Endodermal cell (in vitro differentiated cells): ENCODE measurements at regions not wholly inside any gene's neighbourhood (a gene's known extent, or its start where the extent isn't known, plus 50 kb on each side); places are given as distances from the start of the nearest gene placed in this dataset.

Experiments used
- DNase-seq: peaks from one replicate; pipeline ENCODE4 v3.0.0-alpha.2; 2017
- H3K27ac ChIP-seq: 2 replicates; pipeline ENCODE4 v1.5.1; 2013; ENCODE audit warnings: mild to moderate bottlenecking, low read depth, low read length, moderate library complexity
- H3K27me3 ChIP-seq: 2 replicates; pipeline ENCODE4 v1.6.1; 2013; ENCODE audit warnings: mild to moderate bottlenecking, low read length, moderate library complexity; ENCODE audit not compliant: insufficient read depth, control insufficient read depth, poor library complexity, severe bottlenecking
- H3K36me3 ChIP-seq: 2 replicates; pipeline ENCODE4 v1.7.0; 2013; ENCODE audit warnings: mild to moderate bottlenecking, low read length, moderate library complexity; ENCODE audit not compliant: control insufficient read depth, insufficient read depth
- H3K4me1 ChIP-seq: one replicate; pipeline ENCODE4 v1.7.0; 2013; ENCODE audit warnings: low read length; ENCODE audit not compliant: control insufficient read depth, insufficient read depth
- H3K4me3 ChIP-seq: 2 replicates; pipeline ENCODE4 v1.5.1; 2013; ENCODE audit warnings: mild to moderate bottlenecking, low read length, moderate library complexity
- H3K9ac ChIP-seq: 2 replicates; pipeline ENCODE4 v1.6.1; 2013; ENCODE audit warnings: mild to moderate bottlenecking, low read length, moderate library complexity; ENCODE audit not compliant: poor library complexity, severe bottlenecking; ENCODE audit errors: extremely low read depth
- H3K9me3 ChIP-seq: 2 replicates; pipeline ENCODE4 v1.6.1; 2013; ENCODE audit warnings: mild to moderate bottlenecking, low read length, moderate library complexity; ENCODE audit not compliant: control insufficient read depth
- H3K27ac Mint-ChIP-seq: 2 replicates; pipeline ENCODE4 v1.8.0; 2020; ENCODE audit warnings: mixed read lengths
- H3K27me3 Mint-ChIP-seq: 2 replicates; pipeline ENCODE4 v1.8.0; 2021; ENCODE audit warnings: mild to moderate bottlenecking, mixed read lengths; ENCODE audit not compliant: insufficient read depth
- H3K36me3 Mint-ChIP-seq: 2 replicates; pipeline ENCODE4 v1.8.0; 2020; ENCODE audit warnings: low read depth, mixed read lengths
- H3K4me1 Mint-ChIP-seq: 2 replicates; pipeline ENCODE4 v1.8.0; 2020; ENCODE audit warnings: mixed read lengths
- H3K4me3 Mint-ChIP-seq: 2 replicates; pipeline ENCODE4 v1.8.0; 2020; ENCODE audit warnings: mild to moderate bottlenecking, moderate library complexity, mixed read lengths
- H3K9me3 Mint-ChIP-seq: 2 replicates; pipeline ENCODE4 v1.8.0; 2020; ENCODE audit warnings: mild to moderate bottlenecking, mixed read lengths
- WGBS, 2 experiments: methylation state at CpG; one replicate each; pipeline versions ENCODE4 v1.1.5 to v1.1.7; 2013; ENCODE audit warnings: missing lambda C conversion rate in 2 of 2, mixed read lengths in 1 of 2; ENCODE audit not compliant: insufficient coverage in 1 of 2, insufficient read length in 1 of 2; 5-methylcytosine and 5-hydroxymethylcytosine counted together
- TF ChIP-seq, protein P1 (sequence below): fragments of 200-600 bp; sonication (generic); conservative IDR thresholded peaks from 2 replicates; pipeline ENCODE4 v1.5.0; 2021; ENCODE audit warnings: antibody characterized with exemption, mild to moderate bottlenecking

DNA sequence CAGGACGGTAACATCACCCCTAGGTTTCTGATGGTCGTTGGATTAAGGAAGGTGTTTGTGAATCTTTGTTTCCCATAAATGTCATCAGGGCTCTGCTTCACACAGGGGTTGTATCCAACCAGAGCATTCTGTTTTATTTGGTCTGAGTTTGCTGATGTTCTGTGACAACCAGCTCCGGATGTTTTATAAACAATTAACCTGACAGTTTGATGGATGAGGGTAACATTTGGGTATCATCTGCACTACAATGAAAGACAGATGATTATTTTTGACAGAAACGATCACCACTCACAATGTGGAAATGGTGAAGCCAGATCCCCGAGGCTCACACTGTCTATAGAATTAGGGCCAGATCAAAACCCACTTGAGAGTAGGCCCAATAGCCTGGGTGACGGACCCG is 107.1 kb downstream of the CDC42EP3 start:
- H3K27me3 ChIP-seq, result no peaks in the 10 kb centered on the region
- 80 to 91% methylated on average over 7 of the region's 7 CpGs for WGBS, 2 experiments
- H3K9me3 ChIP-seq, result peaks cover 7% of the 10 kb centered on the region
- Mint-ChIP-seq H3K9me3 (peaks cover 12% of the 10 kb centered on the region), H3K4me1 (peaks cover 7% of the 10 kb centered on the region), H3K4me3 (no peak overlapping the region), H3K27me3 (peaks cover 2% of the 10 kb centered on the region), H3K36me3 (peaks cover 4% of the 10 kb centered on the region), H3K27ac (no peak overlapping the region)
- H3K4me1 ChIP-seq, result no peaks in the 10 kb centered on the region
- peak overlapping the region; percentile 10 for H3K27ac ChIP-seq
- no peaks in the 10 kb centered on the region for H3K36me3 ChIP-seq
- H3K4me3 ChIP-seq, result no peak overlapping the region
- DNase-seq, result no peak
- TF ChIP-seq, protein P1, sequence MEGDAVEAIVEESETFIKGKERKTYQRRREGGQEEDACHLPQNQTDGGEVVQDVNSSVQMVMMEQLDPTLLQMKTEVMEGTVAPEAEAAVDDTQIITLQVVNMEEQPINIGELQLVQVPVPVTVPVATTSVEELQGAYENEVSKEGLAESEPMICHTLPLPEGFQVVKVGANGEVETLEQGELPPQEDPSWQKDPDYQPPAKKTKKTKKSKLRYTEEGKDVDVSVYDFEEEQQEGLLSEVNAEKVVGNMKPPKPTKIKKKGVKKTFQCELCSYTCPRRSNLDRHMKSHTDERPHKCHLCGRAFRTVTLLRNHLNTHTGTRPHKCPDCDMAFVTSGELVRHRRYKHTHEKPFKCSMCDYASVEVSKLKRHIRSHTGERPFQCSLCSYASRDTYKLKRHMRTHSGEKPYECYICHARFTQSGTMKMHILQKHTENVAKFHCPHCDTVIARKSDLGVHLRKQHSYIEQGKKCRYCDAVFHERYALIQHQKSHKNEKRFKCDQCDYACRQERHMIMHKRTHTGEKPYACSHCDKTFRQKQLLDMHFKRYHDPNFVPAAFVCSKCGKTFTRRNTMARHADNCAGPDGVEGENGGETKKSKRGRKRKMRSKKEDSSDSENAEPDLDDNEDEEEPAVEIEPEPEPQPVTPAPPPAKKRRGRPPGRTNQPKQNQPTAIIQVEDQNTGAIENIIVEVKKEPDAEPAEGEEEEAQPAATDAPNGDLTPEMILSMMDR, result no peak
- H3K9ac ChIP-seq, result no peak overlapping the region

DNA sequence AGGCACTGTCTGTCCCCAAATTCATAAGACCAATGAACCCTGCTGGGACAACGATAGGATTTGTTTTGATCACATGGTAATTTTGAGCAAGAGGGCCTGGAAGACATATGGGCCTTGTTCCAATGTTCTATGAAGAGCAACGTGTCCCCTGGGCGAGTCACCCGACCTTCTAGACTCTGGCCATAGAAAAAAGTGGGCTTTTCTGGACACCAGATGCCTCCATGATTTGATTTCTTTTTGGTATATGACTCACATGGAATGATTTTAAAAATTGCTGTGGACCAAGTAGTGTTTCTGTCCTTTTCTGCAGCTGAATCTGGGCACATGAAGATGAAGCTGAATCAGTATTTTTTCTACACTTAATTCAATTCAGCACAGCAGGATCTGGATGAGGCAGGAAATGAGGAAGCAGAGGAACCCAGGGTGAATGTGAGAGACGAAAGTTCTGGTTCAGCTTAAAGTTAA is 104.9 kb downstream of the CDC42EP3 start:
- H3K27ac ChIP-seq, result no peak overlapping the region
- TF ChIP-seq, protein P1, result no peak
- 90 to 91% methylated on average over 5 of the region's 5 CpGs for WGBS, 2 experiments

DNA sequence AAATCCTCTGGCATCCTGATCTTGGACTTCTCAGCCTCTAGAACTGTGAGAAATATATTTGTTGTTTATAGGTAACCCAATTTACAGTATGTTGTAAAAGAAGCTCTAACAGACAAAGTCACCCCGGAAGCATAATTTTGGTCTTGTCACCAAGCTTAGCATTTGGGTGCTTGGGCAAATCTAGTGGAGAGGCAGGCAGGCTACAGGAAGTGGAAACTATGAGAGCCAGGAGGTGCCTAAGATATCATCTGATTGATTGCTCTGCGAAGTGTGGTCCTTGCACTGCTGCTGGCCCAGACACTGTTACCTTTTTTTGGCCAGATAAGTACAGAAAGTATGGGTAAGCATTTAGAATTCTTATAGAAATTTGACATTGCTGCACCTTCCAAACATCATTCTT is 102.9 kb downstream of the CDC42EP3 start:
- Mint-ChIP-seq H3K27ac (no peak overlapping the region), H3K9me3 (peaks cover 12% of the 10 kb centered on the region), H3K4me1 (peaks cover 3% of the 10 kb centered on the region), H3K27me3 (peaks cover 3% of the 10 kb centered on the region), H3K4me3 (no peak overlapping the region), H3K36me3 (peaks cover 4% of the 10 kb centered on the region)
- H3K4me3 ChIP-seq, result no peak overlapping the region
- H3K27ac ChIP-seq, result no peak overlapping the region
- peaks cover 4% of the 10 kb centered on the region for H3K36me3 ChIP-seq
- TF ChIP-seq, protein P1, result no peak
- peaks cover 7% of the 10 kb centered on the region for H3K9me3 ChIP-seq
- DNase-seq, result no peak
- 95 to 100% methylated on average over 1 to 2 of the region's 2 CpGs for WGBS, 2 experiments
- no peaks in the 10 kb centered on the region for H3K27me3 ChIP-seq
- no peak overlapping the region for H3K9ac ChIP-seq
- H3K4me1 ChIP-seq, result no peaks in the 10 kb centered on the region

More for the DNA sequence above, 104.9 kb downstream of the CDC42EP3 start:
- Histone ChIP-seq H3K4me1 (no peaks in the 10 kb centered on the region), H3K9me3 (peaks cover 7% of the 10 kb centered on the region), H3K4me3 (no peak overlapping the region), H3K27me3 (no peaks in the 10 kb centered on the region), H3K36me3 (peaks cover 4% of the 10 kb centered on the region), H3K9ac (no peak overlapping the region)
- H3K27ac Mint-ChIP-seq, result no peak overlapping the region
- peaks cover 4% of the 10 kb centered on the region for H3K36me3 Mint-ChIP-seq
- peaks cover 3% of the 10 kb centered on the region for H3K27me3 Mint-ChIP-seq
- no peak overlapping the region for H3K4me3 Mint-ChIP-seq
- H3K9me3 Mint-ChIP-seq, result peaks cover 12% of the 10 kb centered on the region
- H3K4me1 Mint-ChIP-seq, result peaks cover 3% of the 10 kb centered on the region
- DNase-seq, result no peak
